ENCODE measurements at regions not wholly inside any gene's neighbourhood (a gene's known extent, or its start where the extent isn't known, plus 50 kb on each side); places are given as distances from the start of the nearest gene placed in this dataset.

DNA sequence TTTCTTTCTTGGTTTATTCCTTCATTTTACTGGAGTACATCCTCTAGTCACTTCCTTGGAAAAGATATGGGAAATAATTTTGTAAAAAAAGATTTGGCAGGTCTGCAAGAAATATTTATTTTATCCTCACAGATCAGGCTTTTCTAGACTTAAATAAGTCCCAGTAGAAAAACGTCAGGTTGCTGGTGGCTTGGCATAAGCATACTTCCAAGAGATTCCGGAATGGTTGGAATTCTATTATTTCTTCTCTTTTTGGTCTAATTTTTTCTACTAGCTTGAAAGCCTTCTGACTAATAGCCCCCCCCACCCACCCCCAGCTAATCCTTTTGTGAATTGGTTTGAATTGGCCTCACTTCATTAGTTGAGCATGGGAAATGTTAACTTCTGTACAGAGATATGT lies 147.6 kb downstream of the ZIC5 start:
- no peak for TF ChIP-seq TARDBP (IDR thresholded peaks at IDR 0.05)
- no peak for TF ChIP-seq FOXA1 (IDR thresholded peaks at IDR 0.05)
- no peak for TF ChIP-seq ELF4 (IDR thresholded peaks at IDR 0.05)
- no peak for TF ChIP-seq BHLHE40 (IDR thresholded peaks at IDR 0.05; ENCODE audit: borderline replicate concordance)
- no peak for TF ChIP-seq FOXM1 (IDR thresholded peaks at IDR 0.05; ENCODE audit: borderline replicate concordance)
- no peak for TF ChIP-seq NFRKB (IDR thresholded peaks at IDR 0.05)
- no peak for TF ChIP-seq PKNOX1 (IDR thresholded peaks at IDR 0.05)
- TF ChIP-seq SP1 (IDR thresholded peaks at IDR 0.05), result no peak
- no peak for TF ChIP-seq SUZ12 (IDR thresholded peaks at IDR 0.05)
- no peak for TF ChIP-seq FOXK2 (IDR thresholded peaks at IDR 0.05)
- TF ChIP-seq ZNF384 (IDR thresholded peaks at IDR 0.05), result no peak

Measured in HEK293T (cell line).